ENCODE measurements at regions not wholly inside any gene's neighbourhood (a gene's known extent, or its start where the extent isn't known, plus 50 kb on each side); places are given as distances from the start of the nearest gene placed in this dataset.

GRCh38 chr1:200471739-200472138, 61.9 kb upstream of the ZNF281 start:
- no peak for ATAC-seq
- intact Hi-C loops (cut with DNase I, micrococcal nuclease), result no loop called here
- no peak for TF ChIP-seq CTCF (IDR thresholded peaks at IDR 0.05)

GRCh38 chr1:200468264-200469001, 58.6 kb upstream of the ZNF281 start:
- intact Hi-C loops (cut with DNase I, micrococcal nuclease), result no loop called here
- DNase-seq, result no peak

More at GRCh38 chr1:200471739-200472138, 61.9 kb upstream of the ZNF281 start:
- Histone ChIP-seq H3K36me3 (ENCODE audit: low read depth) (no peaks in the 10 kb centered on the region), H3K4me1 (ENCODE audit: low read depth) (no peaks in the 10 kb centered on the region), H3K9me3 (no peaks in the 10 kb centered on the region), H3K4me3 (no peak overlapping the region)
- no peak for DNase-seq

GRCh38 chr1:200464784-200465400, 55.1 kb upstream of the ZNF281 start:
- Histone ChIP-seq H3K9me3 (no peaks in the 10 kb centered on the region), H3K36me3 (ENCODE audit: low read depth) (no peaks in the 10 kb centered on the region), H3K4me1 (ENCODE audit: low read depth) (no peaks in the 10 kb centered on the region), H3K4me3 (no peak overlapping the region)
- no peak for DNase-seq
- TF ChIP-seq CTCF (IDR thresholded peaks at IDR 0.05), result no peak
- intact Hi-C loops (cut with DNase I, micrococcal nuclease), result no loop called here
- ATAC-seq, result no peak

More at GRCh38 chr1:200468264-200469001, 58.6 kb upstream of the ZNF281 start:
- Histone ChIP-seq H3K9me3 (no peaks in the 10 kb centered on the region), H3K36me3 (ENCODE audit: low read depth) (no peaks in the 10 kb centered on the region), H3K4me3 (no peak overlapping the region), H3K4me1 (ENCODE audit: low read depth) (no peaks in the 10 kb centered on the region)
- ATAC-seq, result no peak
- no peak for TF ChIP-seq CTCF (IDR thresholded peaks at IDR 0.05)

Data from mucosa of descending colon (tissue), 3 donors.